ENCODE measurements at regions not wholly inside any gene's neighbourhood (a gene's known extent, or its start where the extent isn't known, plus 50 kb on each side); places are given as distances from the start of the nearest gene placed in this dataset.

DNA sequence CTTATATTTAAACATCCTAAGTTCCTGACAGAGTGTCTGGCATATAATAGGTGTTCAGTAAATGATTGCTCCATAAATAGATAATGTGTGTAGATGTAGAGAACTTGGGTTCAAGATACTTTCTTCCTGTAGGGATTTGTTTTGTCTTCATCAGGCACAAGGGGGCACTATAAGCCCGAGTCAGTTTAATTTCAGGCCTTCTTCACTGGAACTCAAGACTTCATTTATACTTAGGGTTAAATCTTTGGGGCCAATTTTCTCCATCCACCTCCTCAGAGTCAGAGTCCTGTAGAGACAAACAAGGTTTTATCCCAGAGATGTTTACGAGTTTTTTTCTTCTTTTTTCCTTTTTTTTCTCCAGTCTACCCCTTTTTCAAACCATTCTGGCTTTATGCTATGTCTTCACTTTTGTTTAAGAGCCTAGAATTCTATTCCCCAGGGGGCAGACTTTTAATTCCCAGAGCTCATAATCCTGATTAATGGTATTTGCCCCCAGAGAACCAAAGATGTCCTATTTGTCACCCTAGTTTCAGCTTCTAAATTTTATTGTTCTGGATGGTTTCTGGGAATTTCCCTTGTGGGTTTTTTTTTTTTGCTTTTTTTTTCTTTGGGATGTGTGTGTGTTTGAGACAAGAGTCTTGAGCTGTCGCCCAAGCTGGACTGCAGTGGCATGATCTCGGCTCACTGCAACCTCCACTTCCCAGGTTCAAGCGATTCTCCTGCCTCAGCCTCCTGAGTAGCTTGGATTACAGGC is 88.4 kb downstream of the HFE start:
- Histone ChIP-seq H3K27ac (ENCODE audit: low read length) (peak overlapping the region; percentile 42), H3K4me2 (ENCODE audit: low read length) (peak overlapping the region; percentile 52), H3K4me1 (ENCODE audit: low read length) (peaks cover 30% of the 10 kb centered on the region), H3K9me3 (ENCODE audit: insufficient read depth, low read length) (no peaks in the 10 kb centered on the region), H3K27me3 (ENCODE audit: low read depth, low read length) (no peaks in the 10 kb centered on the region), H4K20me1 (ENCODE audit: insufficient read depth, low read length) (no peaks in the 10 kb centered on the region), H3K9ac (ENCODE audit: low read length) (no peak overlapping the region), H3K79me2 (ENCODE audit: low read length) (peaks cover 7% of the 10 kb centered on the region), H3K36me3 (replicated peaks; ENCODE audit: low read depth, low read length) (peaks cover 4% of the 10 kb centered on the region), H2AFZ (ENCODE audit: low read depth, low read length) (no peak overlapping the region), H3K4me3 (ENCODE audit: low read length) (peak overlapping the region; percentile 18; the same call in 1 of the 2 replicates)
- no peak for TF ChIP-seq EZH2phosphoT487 (IDR thresholded peaks at IDR 0.05; ENCODE audit: low read depth)
- TF ChIP-seq, protein P1, sequence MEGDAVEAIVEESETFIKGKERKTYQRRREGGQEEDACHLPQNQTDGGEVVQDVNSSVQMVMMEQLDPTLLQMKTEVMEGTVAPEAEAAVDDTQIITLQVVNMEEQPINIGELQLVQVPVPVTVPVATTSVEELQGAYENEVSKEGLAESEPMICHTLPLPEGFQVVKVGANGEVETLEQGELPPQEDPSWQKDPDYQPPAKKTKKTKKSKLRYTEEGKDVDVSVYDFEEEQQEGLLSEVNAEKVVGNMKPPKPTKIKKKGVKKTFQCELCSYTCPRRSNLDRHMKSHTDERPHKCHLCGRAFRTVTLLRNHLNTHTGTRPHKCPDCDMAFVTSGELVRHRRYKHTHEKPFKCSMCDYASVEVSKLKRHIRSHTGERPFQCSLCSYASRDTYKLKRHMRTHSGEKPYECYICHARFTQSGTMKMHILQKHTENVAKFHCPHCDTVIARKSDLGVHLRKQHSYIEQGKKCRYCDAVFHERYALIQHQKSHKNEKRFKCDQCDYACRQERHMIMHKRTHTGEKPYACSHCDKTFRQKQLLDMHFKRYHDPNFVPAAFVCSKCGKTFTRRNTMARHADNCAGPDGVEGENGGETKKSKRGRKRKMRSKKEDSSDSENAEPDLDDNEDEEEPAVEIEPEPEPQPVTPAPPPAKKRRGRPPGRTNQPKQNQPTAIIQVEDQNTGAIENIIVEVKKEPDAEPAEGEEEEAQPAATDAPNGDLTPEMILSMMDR (IDR thresholded peaks at IDR 0.05; ENCODE audit: low read depth, low read length) = peak; percentile 63

GRCh38 chr6:26179675-26180074 is 92.4 kb downstream of the HFE start:
- TF ChIP-seq, protein P1 (IDR thresholded peaks at IDR 0.05; ENCODE audit: low read depth, low read length) = no peak
- no peak for TF ChIP-seq EZH2phosphoT487 (IDR thresholded peaks at IDR 0.05; ENCODE audit: low read depth)
- Histone ChIP-seq H3K9ac (ENCODE audit: low read length) (no peak overlapping the region), H3K27me3 (ENCODE audit: low read depth, low read length) (no peaks in the 10 kb centered on the region), H4K20me1 (ENCODE audit: insufficient read depth, low read length) (no peaks in the 10 kb centered on the region), H3K4me2 (ENCODE audit: low read length) (no peak overlapping the region), H3K4me3 (ENCODE audit: low read length) (no peak overlapping the region), H2AFZ (ENCODE audit: low read depth, low read length) (no peak overlapping the region), H3K27ac (ENCODE audit: low read length) (no peak overlapping the region), H3K9me3 (ENCODE audit: insufficient read depth, low read length) (no peaks in the 10 kb centered on the region), H3K4me1 (ENCODE audit: low read length) (peaks cover 22% of the 10 kb centered on the region), H3K36me3 (replicated peaks; ENCODE audit: low read depth, low read length) (peaks cover 4% of the 10 kb centered on the region), H3K79me2 (ENCODE audit: low read length) (no peaks in the 10 kb centered on the region; the same call in none of the 2 replicates)

GRCh38 chr6:26180346-26180745 is 93.1 kb downstream of the HFE start:
- no peak overlapping the region for H3K27ac ChIP-seq (ENCODE audit: low read length)
- no peak overlapping the region for H3K4me2 ChIP-seq (ENCODE audit: low read length)
- TF ChIP-seq, protein P1 (IDR thresholded peaks at IDR 0.05; ENCODE audit: low read depth, low read length) = no peak
- TF ChIP-seq EZH2phosphoT487 (IDR thresholded peaks at IDR 0.05; ENCODE audit: low read depth) = no peak
- H2AFZ ChIP-seq (ENCODE audit: low read depth, low read length) = no peak overlapping the region
- H3K9ac ChIP-seq (ENCODE audit: low read length) = no peak overlapping the region
- peaks cover 19% of the 10 kb centered on the region for H3K4me1 ChIP-seq (ENCODE audit: low read length)
- no peaks in the 10 kb centered on the region for H3K9me3 ChIP-seq (ENCODE audit: insufficient read depth, low read length)
- no peaks in the 10 kb centered on the region for H4K20me1 ChIP-seq (ENCODE audit: insufficient read depth, low read length)
- no peak overlapping the region for H3K4me3 ChIP-seq (ENCODE audit: low read length)
- no peaks in the 10 kb centered on the region; the same call in 1 of the 2 replicates for H3K79me2 ChIP-seq (ENCODE audit: low read length)
- H3K27me3 ChIP-seq (ENCODE audit: low read depth, low read length) = no peaks in the 10 kb centered on the region
- H3K36me3 ChIP-seq (replicated peaks; ENCODE audit: low read depth, low read length) = peaks cover 4% of the 10 kb centered on the region

GRCh38 chr6:26183237-26183580 is 96.0 kb downstream of the HFE start:
- Histone ChIP-seq H2AFZ (ENCODE audit: low read depth, low read length) (no peak overlapping the region), H3K4me3 (ENCODE audit: low read length) (no peak overlapping the region), H3K27me3 (ENCODE audit: low read depth, low read length) (no peaks in the 10 kb centered on the region), H3K79me2 (ENCODE audit: low read length) (no peaks in the 10 kb centered on the region), H3K4me1 (ENCODE audit: low read length) (peaks cover 9% of the 10 kb centered on the region), H3K36me3 (replicated peaks; ENCODE audit: low read depth, low read length) (no peaks in the 10 kb centered on the region), H3K9ac (ENCODE audit: low read length) (no peak overlapping the region), H3K4me2 (ENCODE audit: low read length) (no peak overlapping the region), H3K9me3 (ENCODE audit: insufficient read depth, low read length) (no peaks in the 10 kb centered on the region), H3K27ac (ENCODE audit: low read length) (no peak overlapping the region), H4K20me1 (ENCODE audit: insufficient read depth, low read length) (no peaks in the 10 kb centered on the region)
- TF ChIP-seq, protein P1 (IDR thresholded peaks at IDR 0.05; ENCODE audit: low read depth, low read length) = no peak
- TF ChIP-seq EZH2phosphoT487 (IDR thresholded peaks at IDR 0.05; ENCODE audit: low read depth) = no peak
